A549 (cell line): ENCODE measurements at regions not wholly inside any gene's neighbourhood (a gene's known extent, or its start where the extent isn't known, plus 50 kb on each side); places are given as distances from the start of the nearest gene placed in this dataset.

Experiments
- ATAC-seq, 2 experiments: fragments of 200-7000 bp in 1 of 2; fragments of >200 bp in 1 of 2; cut with Nextera tagmentation in 1 of 2; cut with Tn5 transposase in 1 of 2; 3 replicates each; pipeline versions ENCODE4 v1.8.0 to v1.9.1; 2018 to 2020; ENCODE audit warnings: mild to moderate bottlenecking in 1 of 2, moderate library complexity in 1 of 2
- CTCF ChIA-PET: fragments of 300-600 bp; sonication (Branson Sonifier 250); formaldehyde crosslinking; extraction: SDS; loops from one replicate; lab custom pipeline; 2021; ENCODE audit warnings: antibody characterized with exemption, inconsistent platforms; lab: Yijun Ruan, JAX
- POLR2A ChIA-PET: fragments of 350-600 bp; formaldehyde crosslinking; extraction: SDS; loops from one replicate; lab custom pipeline; 2021; ENCODE audit warnings: antibody characterized with exemption, inconsistent platforms; lab: Yijun Ruan, JAX
- DNase-seq, 2 experiments: peaks; one replicate each; pipeline versions ENCODE4 v3.0.0 to v3.0.0-alpha.2; 2011 to 2016; ENCODE audit warnings: low read depth in 1 of 2, low spot score in 1 of 2
- FAIRE-seq: peaks from 2 replicates; lab custom pipeline; 2011; peaks lifted over from hg19 to GRCh38; lab: Jason Lieb, UNC
- H3K27ac ChIP-seq, 2 experiments: fragments of >200 bp; sonication (Bioruptor Twin); formaldehyde crosslinking; 3 replicates each; pipeline ENCODE4 v1.5.1; 2016 to 2017
- H3K4me1 ChIP-seq: fragments of >200 bp; sonication (Bioruptor Twin); formaldehyde crosslinking; 3 replicates; pipeline ENCODE4 v1.6.1; 2016
- H3K4me2 ChIP-seq: fragments of >200 bp; sonication (Bioruptor Twin); formaldehyde crosslinking; 3 replicates; pipeline ENCODE4 v1.6.1; 2016
- H3K4me3 ChIP-seq: fragments of >200 bp; sonication (Bioruptor Twin); formaldehyde crosslinking; 3 replicates; pipeline ENCODE4 v1.5.1; 2016
- H3K9me3 ChIP-seq: fragments of >200 bp; sonication (Bioruptor Twin); formaldehyde crosslinking; 3 replicates; pipeline ENCODE4 v1.6.1; 2016
- ATOH8 ChIP-seq: fragments of 250-450 bp; sonication (Bioruptor Pico); IDR thresholded peaks from 2 replicates; pipeline ENCODE4 v1.5.0; 2020; ENCODE audit warnings: low read depth, mild to moderate bottlenecking, moderate library complexity
- BCL3 ChIP-seq: fragments of >200 bp; sonication (Bioruptor Twin); formaldehyde crosslinking; IDR thresholded peaks from 3 replicates; pipeline ENCODE4 v1.6.1; 2016
- CEBPB ChIP-seq, 2 experiments: fragments of >200 bp in 1 of 2; sonication (Bioruptor Twin) in 1 of 2; formaldehyde crosslinking in 1 of 2; IDR thresholded peaks; 2 replicates each; pipeline ENCODE4 v1.6.1; 2012 to 2016
- EHF ChIP-seq: fragments of 250-450 bp; sonication (Bioruptor Pico); IDR thresholded peaks from 2 replicates; pipeline ENCODE4 v1.5.0; 2020; ENCODE audit warnings: mild to moderate bottlenecking
- EP300 ChIP-seq, 2 experiments: fragments of >200 bp; sonication (Bioruptor Twin); formaldehyde crosslinking; IDR thresholded peaks; 2 replicates in 1 of 2; 3 replicates in 1 of 2; pipeline ENCODE4 v1.6.1; 2016 to 2017
- FOSB ChIP-seq: fragments of 250-450 bp; sonication (Bioruptor Pico); IDR thresholded peaks from 2 replicates; pipeline ENCODE4 v1.5.0; 2020; ENCODE audit warnings: mild to moderate bottlenecking, moderate library complexity
- GATA3 ChIP-seq: IDR thresholded peaks from 2 replicates; pipeline ENCODE4 v1.6.1; 2012; ENCODE audit warnings: borderline replicate concordance
- HOXB5 ChIP-seq: fragments of 250-450 bp; sonication (Bioruptor Pico); IDR thresholded peaks from 2 replicates; pipeline ENCODE4 v1.5.0; 2020; ENCODE audit warnings: mild to moderate bottlenecking, moderate library complexity
- MAFK ChIP-seq: fragments of 450-650 bp; IDR thresholded peaks from 2 replicates; pipeline ENCODE4 v1.6.1; 2014; ENCODE audit not compliant: partially characterized antibody
- MAZ ChIP-seq: fragments of 150-350 bp; IDR thresholded peaks from 2 replicates; pipeline ENCODE4 v1.6.1; 2014; ENCODE audit warnings: antibody characterized with exemption, low read depth, low read length, borderline replicate concordance
- MYC ChIP-seq: IDR thresholded peaks from 2 replicates; pipeline ENCODE4 v1.6.1; 2012; ENCODE audit warnings: mild to moderate bottlenecking, inconsistent platforms, low read length, improper control_type of control experiment, borderline replicate concordance
- NR3C1 ChIP-seq: fragments of >200 bp; sonication (Bioruptor Twin); formaldehyde crosslinking; IDR thresholded peaks from 3 replicates; pipeline ENCODE4 v1.6.1; 2017
- PHF8 ChIP-seq: fragments of 200-600 bp; sonication (generic); IDR thresholded peaks from 2 replicates; pipeline ENCODE4 v1.6.1; 2016; ENCODE audit warnings: low read depth, mild to moderate bottlenecking, antibody characterized with exemption, moderate library complexity, borderline replicate concordance
- POLR2A ChIP-seq: IDR thresholded peaks from 2 replicates; pipeline ENCODE4 v1.6.1; 2012; ENCODE audit warnings: mild to moderate bottlenecking, low read length
- POLR2AphosphoS2 ChIP-seq: conservative IDR thresholded peaks from 2 replicates; pipeline ENCODE4 v1.6.1; 2012; ENCODE audit warnings: low read length, improper control_type of control experiment, inconsistent platforms
- RAD21 ChIP-seq, 2 experiments: fragments of >200 bp in 1 of 2; sonication (Bioruptor Twin) in 1 of 2; formaldehyde crosslinking in 1 of 2; IDR thresholded peaks in 1 of 2; conservative IDR thresholded peaks in 1 of 2; 2 replicates in 1 of 2; 3 replicates in 1 of 2; pipeline ENCODE4 v1.6.1; 2012 to 2018; ENCODE audit warnings: inconsistent platforms in 1 of 2
- RCOR1 ChIP-seq: fragments of 150-350 bp; IDR thresholded peaks from 2 replicates; pipeline ENCODE4 v1.6.1; 2014; ENCODE audit warnings: antibody characterized with exemption, low read length, low read depth
- RFX5 ChIP-seq: fragments of 450-650 bp; IDR thresholded peaks from 2 replicates; pipeline ENCODE4 v1.7.1; 2014; ENCODE audit warnings: antibody characterized with exemption, mild to moderate bottlenecking, moderate library complexity
- RNF2 ChIP-seq: fragments of 200-600 bp; sonication (generic); IDR thresholded peaks from 2 replicates; pipeline ENCODE4 v1.6.1; 2016; ENCODE audit warnings: low read depth, mild to moderate bottlenecking, antibody characterized with exemption, moderate library complexity, borderline replicate concordance
- SREBF2 ChIP-seq: fragments of 450-650 bp; IDR thresholded peaks from 2 replicates; pipeline ENCODE4 v1.6.1; 2014; ENCODE audit warnings: mild to moderate bottlenecking, moderate library complexity
- ZC3H11A ChIP-seq: fragments of 450-650 bp; IDR thresholded peaks from 2 replicates; pipeline ENCODE4 v1.6.1; 2014; ENCODE audit warnings: antibody characterized with exemption, mild to moderate bottlenecking
- ZFP36 ChIP-seq: fragments of 450-650 bp; IDR thresholded peaks from 2 replicates; pipeline ENCODE4 v1.6.1; 2014; ENCODE audit warnings: borderline replicate concordance; ENCODE audit not compliant: partially characterized antibody
- ZNF302 ChIP-seq: fragments of 250-450 bp; sonication (Bioruptor Pico); IDR thresholded peaks from 2 replicates; pipeline ENCODE4 v1.9.0; 2021; ENCODE audit warnings: inconsistent platforms, mild to moderate bottlenecking, moderate library complexity
- WGBS: methylation state at CpG from one replicate; pipeline ENCODE4 v1.1.6; 2017; ENCODE audit errors: missing lambda C conversion rate; 5-methylcytosine and 5-hydroxymethylcytosine counted together

GRCh38 chr6:144546807-144547206, 261.7 kb downstream of the UTRN start:
- WGBS = 75% methylated on average over 2 of the region's 2 CpGs
- ChIA-PET POLR2A (no interaction called here), CTCF (interaction anchor here (1.3 kb wide), 1 partner anchor 328 kb away, joined by 3 read pairs; no protein-coding TSS in a partner anchor)
- no peak for ATAC-seq
- Histone ChIP-seq H3K4me2 (no peak overlapping the region), H3K27ac (no peak overlapping the region), H3K4me3 (no peak overlapping the region), H3K9me3 (no peaks in the 10 kb centered on the region), H3K4me1 (no peaks in the 10 kb centered on the region)
- DNase-seq = no peak
- no peak for FAIRE-seq
- TF ChIP-seq HOXB5 (CRISPR knock-in tag) (no peak), BCL3 (no peak), SREBF2 (no peak), ZFP36 (no peak), MAZ (no peak), ZNF302 (CRISPR knock-in tag) (no peak), RCOR1 (no peak), NR3C1 (no peak), CEBPB (IDR thresholded peaks at IDR 0.05) (no peak), POLR2A (no peak), MAFK (no peak), EP300 (IDR thresholded peaks at IDR 0.05) (no peak), POLR2AphosphoS2 (no peak), PHF8 (no peak), GATA3 (no peak), MYC (no peak), RNF2 (no peak)

DNA sequence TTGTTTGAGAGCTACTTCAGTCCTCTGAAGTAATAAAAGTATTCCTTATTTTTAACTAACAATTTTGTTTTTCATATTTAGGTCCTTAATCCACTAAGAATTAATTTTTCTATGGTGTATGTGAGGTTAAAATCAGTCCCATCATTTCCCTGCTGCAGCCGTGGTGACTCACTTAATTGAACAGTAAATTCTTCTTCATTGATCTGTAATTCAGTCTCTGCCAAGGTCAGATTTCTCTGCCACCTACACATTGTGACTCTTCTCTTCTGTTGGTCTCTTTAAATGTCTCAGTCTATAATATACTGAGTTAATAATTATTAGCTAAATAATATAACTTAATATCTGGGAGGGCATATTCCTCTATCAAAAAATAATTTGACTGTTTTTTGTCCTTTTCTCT, 262.3 kb downstream of the UTRN start:
- 65% methylated on average over 1 of the region's 1 CpG for WGBS
- CTCF ChIA-PET = no interaction called here

GRCh38 chr6:144548536-144548935, 263.4 kb downstream of the UTRN start:
- FAIRE-seq (no peak), DNase-seq (no peak), ATAC-seq (no peak)
- TF ChIP-seq ATOH8 (no peak), RAD21 (conservative IDR thresholded peaks at IDR 0.05 in 1 of 2, IDR thresholded peaks at IDR 0.05 in 1 of 2) (0 out of 5 replicates have a peak, but pooled peaks of 1 of the 2 experiments have one; percentile 1)
- no peaks in the 10 kb centered on the region for H3K4me1 ChIP-seq
- H3K4me3 ChIP-seq = no peak overlapping the region
- POLR2A ChIA-PET = no interaction called here
- H3K9me3 ChIP-seq = no peaks in the 10 kb centered on the region
- 89% methylated on average over 9 of the region's 9 CpGs for WGBS
- no peak overlapping the region for H3K4me2 ChIP-seq
- no peak overlapping the region for H3K27ac ChIP-seq
- CTCF ChIA-PET = no interaction called here

More for the DNA sequence above, 262.3 kb downstream of the UTRN start:
- no peaks in the 10 kb centered on the region for H3K4me1 ChIP-seq
- H3K4me3 ChIP-seq = no peak overlapping the region
- no peak overlapping the region for H3K4me2 ChIP-seq
- no peaks in the 10 kb centered on the region for H3K9me3 ChIP-seq
- FAIRE-seq (no peak), ATAC-seq (no peak), DNase-seq (no peak)
- no peak for TF ChIP-seq ZC3H11A
- no peak for TF ChIP-seq EHF (CRISPR knock-in tag)
- TF ChIP-seq HOXB5 (CRISPR knock-in tag) = no peak
- no peak for TF ChIP-seq MAZ
- TF ChIP-seq FOSB = no peak
- TF ChIP-seq RFX5 = no peak
- H3K27ac ChIP-seq = no peak overlapping the region
- POLR2A ChIA-PET = no interaction called here
